Dermis microvascular lymphatic vessel endothelial cell (primary cell): ENCODE measurements at regions not wholly inside any gene's neighbourhood (a gene's known extent, or its start where the extent isn't known, plus 50 kb on each side); places are given as distances from the start of the nearest gene placed in this dataset.

ENCODE experiments used
- DNase-seq, 2 donors: peaks; one replicate each; pipeline versions ENCODE4 v3.0.0 to v3.0.0-alpha.2; 2010; ENCODE audit warnings: low read depth in 2 of 2

DNA sequence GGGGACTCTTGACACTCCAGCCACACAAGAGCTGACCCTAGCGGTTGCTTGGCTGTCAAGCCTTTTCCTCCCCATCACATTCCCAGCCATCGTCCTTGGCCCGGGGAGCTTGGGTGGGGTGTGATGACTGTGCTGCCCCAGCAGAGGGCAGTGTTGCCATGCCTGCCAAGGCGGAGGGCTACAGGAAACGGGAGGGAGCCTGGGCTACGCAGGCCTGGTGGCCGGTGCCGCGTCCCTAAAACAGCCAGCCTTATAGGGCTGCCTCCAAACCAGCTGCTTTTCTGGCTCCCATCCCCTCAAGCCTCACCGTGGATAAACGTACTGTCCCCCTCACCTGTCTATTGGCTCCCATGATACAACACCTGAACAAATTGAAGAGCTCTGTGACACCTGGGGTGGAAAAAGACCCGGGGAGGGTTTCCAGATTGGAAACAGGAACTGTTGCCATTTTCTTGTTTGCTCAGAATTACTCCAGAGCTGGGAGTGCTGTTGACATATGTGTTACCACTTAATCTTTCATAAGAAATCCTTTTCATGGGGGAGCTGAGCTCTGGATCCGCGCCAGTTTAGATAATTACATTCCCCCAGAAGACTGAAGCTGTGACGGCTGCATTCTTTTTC is 72.8 kb upstream of the ASTN2 start:
- peak; percentile 23 to 61 for DNase-seq

DNA sequence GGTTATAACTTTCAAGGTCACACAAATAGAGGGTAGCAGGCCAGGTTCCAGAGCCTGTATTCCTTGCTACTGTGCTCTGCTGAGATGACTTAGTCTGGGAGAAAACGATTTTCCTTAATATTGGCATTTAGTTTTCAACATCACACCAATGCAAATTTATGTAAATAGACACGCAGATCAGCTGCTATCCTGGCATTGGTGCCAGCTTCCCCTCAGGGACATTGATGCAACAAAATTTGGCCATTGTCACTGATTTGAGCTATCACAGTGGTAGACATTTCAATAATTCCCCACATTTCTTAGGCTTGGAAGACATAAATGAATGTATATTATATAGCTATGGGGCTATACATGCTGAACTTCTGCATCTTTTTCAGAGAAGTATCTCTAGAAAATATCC is 71.6 kb upstream of the ASTN2 start:
- no peak for DNase-seq

DNA sequence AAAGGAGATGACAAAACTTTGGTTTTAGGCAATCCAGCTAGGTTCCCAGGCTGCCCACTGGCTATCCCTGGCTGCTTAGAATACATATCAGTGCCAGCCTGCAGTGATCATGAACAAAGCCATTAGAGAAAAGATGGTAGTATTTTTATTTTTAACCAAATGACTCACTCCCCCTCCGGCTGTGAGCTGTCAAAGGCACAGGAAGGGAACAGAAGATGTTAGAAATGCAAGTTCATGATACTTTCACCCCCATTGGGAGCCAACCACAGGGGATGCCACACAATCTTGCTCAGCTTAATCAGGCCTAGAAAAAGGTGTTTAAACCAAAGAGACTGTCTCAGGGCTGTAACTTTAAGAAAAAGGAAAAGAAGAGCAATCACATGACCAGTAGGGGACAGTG is 70.3 kb upstream of the ASTN2 start:
- DNase-seq: no peak

DNA sequence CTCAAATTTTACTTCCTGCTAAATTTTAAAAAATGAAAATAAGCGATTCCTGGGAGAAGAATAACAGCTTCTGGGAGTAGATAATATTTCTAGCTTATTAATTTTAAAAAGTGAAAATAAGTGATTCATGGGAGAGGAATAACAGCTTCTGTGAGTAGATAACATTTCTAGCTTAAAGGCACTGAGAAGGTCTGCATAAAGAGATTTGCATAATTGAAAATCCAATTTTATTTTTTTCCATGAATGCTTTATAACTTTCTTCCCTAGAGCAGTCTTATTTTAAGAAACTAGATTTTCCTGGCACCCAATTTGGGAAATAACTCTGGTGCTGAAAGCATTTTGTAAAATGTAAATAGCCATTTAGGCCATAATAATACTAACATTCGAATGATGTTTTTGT is 65.9 kb upstream of the ASTN2 start:
- DNase-seq: no peak

DNA sequence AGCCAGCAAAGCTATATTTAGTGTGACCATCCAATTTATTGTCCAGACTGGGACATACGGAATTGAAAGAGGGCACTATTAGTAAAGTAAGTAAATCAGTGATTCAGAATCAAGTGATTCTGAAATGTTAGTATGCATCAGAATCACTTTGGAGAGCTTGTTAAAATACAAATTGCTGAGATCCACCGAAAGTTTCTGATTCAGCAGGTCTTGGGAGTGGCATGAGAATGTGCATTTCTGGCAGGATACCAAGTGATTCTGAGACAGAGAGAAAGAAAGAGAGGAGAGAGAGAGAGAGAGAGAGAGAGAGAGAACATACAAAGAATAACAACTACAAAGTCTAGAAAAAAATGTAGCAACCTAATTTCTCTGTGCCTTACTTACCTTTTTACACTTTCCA is 65.4 kb upstream of the ASTN2 start:
- DNase-seq: no peak

DNA sequence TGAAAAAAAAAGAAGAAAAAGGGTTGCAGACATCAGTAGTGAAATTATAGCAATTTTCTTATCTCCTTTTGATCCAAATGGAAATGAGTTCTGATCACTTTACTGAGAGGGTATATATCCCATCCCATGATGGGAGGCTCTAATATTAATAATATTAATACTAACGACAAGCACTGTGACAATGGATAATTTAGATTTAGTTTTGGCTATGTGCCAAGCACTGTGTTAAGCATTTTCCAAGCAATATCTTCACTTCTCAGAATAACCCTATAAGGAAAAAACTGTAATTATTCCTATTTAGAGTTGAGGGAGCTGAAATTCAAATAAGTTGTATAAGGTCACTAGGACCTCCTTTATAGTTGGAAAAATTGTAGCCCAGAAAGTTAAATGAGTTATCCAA is 58.4 kb upstream of the ASTN2 start:
- DNase-seq: no peak

DNA sequence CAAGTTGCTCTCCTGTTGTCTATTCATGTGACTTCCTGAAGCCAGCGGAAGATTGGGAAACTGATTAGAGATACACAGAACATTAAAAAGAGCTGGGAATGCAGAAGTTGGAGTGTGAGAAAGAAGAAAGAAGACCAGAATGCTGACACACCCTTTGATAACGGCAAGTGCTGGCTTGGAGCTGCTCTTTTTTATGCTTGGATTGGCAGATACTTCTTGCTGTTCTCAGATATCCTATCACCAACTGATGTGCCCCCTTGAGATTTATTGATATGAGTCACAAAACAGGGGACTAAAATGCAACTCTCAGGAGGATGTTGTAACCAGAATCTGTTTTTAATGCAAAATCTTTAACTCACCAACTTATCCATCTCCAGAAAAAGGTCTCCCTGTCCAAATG is 56.0 kb upstream of the ASTN2 start:
- DNase-seq: no peak

DNA sequence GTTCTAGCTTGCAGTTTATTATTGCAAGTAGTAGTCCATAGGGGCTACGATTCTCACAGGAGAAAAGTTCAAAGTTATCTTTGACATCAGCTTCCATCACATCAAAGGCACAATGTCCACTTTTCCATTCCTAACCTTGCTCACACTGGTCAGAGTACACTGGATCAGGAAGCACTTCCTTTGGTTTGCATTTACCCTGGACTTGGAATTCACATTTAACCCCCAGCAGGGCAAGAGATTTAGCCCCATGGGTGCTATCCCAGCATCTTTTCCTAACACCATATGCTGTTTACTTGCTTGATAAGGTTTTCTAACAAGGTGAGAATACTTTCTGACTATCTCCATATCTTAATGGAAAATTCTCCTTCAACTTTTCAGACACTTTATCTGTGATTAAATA is 55.6 kb upstream of the ASTN2 start:
- DNase-seq: no peak

DNA sequence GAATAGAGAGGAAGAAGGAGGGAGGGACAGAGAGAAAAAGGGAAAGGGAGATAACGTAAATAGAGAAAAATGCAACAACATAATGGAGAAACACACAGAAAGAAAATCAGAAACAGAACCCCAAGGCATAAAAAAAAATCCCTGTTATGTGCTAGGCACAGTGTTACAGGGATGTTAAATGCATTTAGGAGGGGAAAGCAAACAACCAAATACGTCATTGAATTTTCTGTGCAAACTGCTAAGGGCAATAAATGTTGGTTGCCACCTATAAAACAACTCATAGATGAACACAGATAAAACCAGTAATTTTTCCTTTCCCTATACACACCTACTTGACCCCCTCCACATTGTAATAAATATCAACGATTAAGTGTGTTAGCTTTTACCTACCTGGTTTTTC is 51.3 kb upstream of the ASTN2 start:
- no peak for DNase-seq

DNA sequence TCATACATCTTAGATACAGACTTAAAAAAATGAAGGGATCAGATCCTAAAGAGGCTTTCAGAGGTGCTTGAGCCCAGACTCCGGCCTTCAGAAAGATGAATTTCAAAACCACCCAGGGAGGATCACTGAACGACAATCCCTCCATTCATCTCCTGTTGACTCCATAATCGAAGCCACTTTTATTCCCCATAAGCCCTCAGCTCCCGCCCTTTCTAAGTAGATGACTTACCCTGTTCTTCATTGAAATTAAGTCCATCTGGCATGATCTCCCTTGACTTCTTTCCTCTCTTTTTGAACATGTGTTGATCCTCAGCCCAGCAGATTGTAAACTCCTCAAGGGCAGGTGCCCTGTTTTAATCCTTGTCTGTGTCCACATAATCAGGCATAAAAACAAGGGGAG is 50.8 kb upstream of the ASTN2 start:
- no peak for DNase-seq

DNA sequence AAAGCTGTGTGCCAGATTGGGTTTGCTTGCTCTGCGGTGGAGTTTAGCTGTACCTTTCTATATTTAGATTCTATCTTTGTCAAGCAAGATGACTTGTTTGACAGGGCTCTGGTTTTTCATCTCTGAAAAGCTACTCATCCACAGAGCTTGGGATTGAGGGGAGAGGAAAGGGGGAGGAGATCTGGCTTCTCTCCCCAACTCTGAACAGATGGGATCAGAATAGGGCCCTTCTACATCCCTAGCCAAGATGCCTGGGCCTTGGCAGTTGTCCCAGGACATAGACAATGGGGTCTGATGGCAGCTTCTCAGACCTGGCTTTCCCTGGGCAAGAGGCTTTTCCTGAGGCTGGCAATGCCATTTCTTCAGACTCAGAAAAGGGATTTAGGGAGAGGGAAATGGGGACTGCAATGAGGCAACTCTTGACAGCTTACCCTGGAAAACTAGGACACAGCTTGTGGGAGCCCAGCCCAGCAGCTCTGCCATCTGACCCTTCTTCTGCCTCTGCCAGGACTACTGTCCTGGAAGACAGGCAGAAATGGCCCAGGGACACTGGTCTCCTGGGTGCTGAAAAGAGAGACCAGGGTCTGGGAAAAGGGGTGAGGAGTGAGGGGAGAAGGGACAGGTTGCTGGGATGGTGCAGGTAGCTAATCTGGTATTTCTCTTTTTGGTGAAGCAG is 50.2 kb upstream of the ASTN2 start:
- DNase-seq: no peak
